Stomach smooth muscle (tissue), 2 donors: ENCODE measurements at regions not wholly inside any gene's neighbourhood (a gene's known extent, or its start where the extent isn't known, plus 50 kb on each side); places are given as distances from the start of the nearest gene placed in this dataset.

Experiments used
- H3K27ac ChIP-seq: one replicate; pipeline ENCODE4 v1.7.0; 2013; ENCODE audit warnings: mild to moderate bottlenecking, low read length, inconsistent platforms
- H3K27me3 ChIP-seq, 2 donors: one replicate each; pipeline ENCODE4 v1.7.0; 2013; ENCODE audit warnings: low read length in 2 of 2; ENCODE audit not compliant: insufficient read depth in 2 of 2, control insufficient read depth in 1 of 2
- H3K36me3 ChIP-seq, 2 donors: one replicate each; pipeline ENCODE4 v1.7.0; 2013; ENCODE audit warnings: low read length in 2 of 2; ENCODE audit not compliant: control insufficient read depth in 2 of 2, insufficient read depth in 2 of 2
- H3K4me1 ChIP-seq: one replicate; pipeline ENCODE4 v1.7.0; 2013; ENCODE audit warnings: low read length; ENCODE audit not compliant: control insufficient read depth, insufficient read depth
- H3K4me3 ChIP-seq, 2 donors: one replicate each; pipeline ENCODE4 v1.7.0; 2013; ENCODE audit warnings: low read length in 2 of 2
- H3K9ac ChIP-seq, 2 donors: one replicate each; pipeline ENCODE4 v1.7.0; 2013; ENCODE audit warnings: low read length in 2 of 2, mild to moderate bottlenecking in 1 of 2
- H3K9me3 ChIP-seq, 2 donors: one replicate each; pipeline ENCODE4 v1.7.0; 2013; ENCODE audit warnings: low read length in 2 of 2; ENCODE audit not compliant: control insufficient read depth in 2 of 2
- donor health status: healthy.
- donor health status: Pancreatic carcinoma.

DNA sequence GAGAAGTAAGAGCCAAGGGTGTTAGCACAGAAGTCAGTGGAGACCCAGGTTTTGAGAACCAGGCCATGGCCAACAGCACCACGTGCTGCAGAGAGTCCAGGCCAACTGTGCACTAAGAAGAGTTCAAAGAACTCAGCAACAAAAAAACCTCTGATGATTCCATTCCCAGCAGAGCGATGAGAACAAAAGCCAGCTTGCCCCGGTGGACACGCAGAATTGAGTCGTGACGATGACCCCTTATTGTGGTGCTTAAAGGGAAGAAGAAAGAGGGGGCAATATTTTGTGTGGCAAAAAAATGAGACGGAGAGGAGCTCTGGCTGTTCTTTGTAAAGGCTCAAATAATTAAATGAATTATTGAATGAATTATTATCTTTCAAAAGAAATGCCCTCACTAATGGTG is 468.3 kb upstream of the AUTS2 start:
- H3K36me3 ChIP-seq = no peaks in the 10 kb centered on the region
- H3K27me3 ChIP-seq = peaks cover 0 to 5% of the 10 kb centered on the region in 2 donors
- H3K4me1 ChIP-seq = no peaks in the 10 kb centered on the region
- H3K4me3 ChIP-seq = no peak overlapping the region
- H3K9ac ChIP-seq = no peak overlapping the region
- H3K9me3 ChIP-seq = peaks cover 0 to 7% of the 10 kb centered on the region in 2 donors
- no peak overlapping the region for H3K27ac ChIP-seq

DNA sequence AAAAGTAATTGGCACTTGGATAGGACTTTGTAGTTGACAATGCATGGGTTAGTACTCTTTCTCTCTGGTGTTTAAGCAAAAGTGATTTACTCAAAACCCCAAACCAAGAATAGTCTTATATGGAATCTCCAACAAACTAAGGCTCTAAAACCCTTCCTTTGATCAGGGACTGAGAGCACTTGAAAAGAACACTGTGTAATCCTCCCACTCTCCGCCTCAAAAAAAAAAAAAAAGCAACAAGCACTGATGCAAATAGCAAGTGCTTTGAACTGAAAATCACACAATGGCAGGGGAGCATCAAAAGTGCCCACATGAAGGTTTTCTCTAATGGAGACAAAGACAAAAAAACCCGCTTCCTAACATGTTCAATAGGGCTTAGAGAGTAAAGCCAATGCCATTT is 467.9 kb upstream of the AUTS2 start:
- Histone ChIP-seq H3K9ac (no peak overlapping the region), H3K4me3 (no peak overlapping the region), H3K27ac (no peak overlapping the region), H3K36me3 (no peaks in the 10 kb centered on the region), H3K27me3 (peaks cover 0 to 5% of the 10 kb centered on the region in 2 donors), H3K9me3 (peaks cover 0 to 7% of the 10 kb centered on the region in 2 donors), H3K4me1 (no peaks in the 10 kb centered on the region)

DNA sequence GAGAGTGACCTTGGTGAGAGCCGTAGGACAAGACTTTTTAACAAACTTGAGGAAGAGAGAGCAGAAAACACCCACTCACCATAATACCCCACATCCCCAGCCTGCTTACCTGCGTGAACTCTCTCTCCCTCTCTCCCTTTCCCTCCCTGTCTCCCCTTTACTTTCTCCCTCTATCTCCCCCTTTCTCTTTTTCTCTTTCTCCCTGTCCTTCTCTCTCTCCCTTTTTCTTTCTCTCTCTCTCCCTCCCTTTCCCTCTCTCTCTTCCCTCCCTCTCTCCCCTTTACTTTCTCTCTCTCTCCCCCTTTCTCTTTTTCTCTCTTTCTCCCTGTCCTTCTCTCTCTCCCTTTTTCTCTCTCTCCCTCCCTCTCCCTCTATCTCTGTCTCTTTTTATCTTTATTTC is 464.0 kb upstream of the AUTS2 start:
- Histone ChIP-seq H3K9ac (no peak overlapping the region), H3K9me3 (peaks cover 6 to 7% of the 10 kb centered on the region in 2 donors), H3K27ac (no peak overlapping the region), H3K4me1 (no peaks in the 10 kb centered on the region), H3K27me3 (peaks cover 0 to 5% of the 10 kb centered on the region in 2 donors), H3K4me3 (no peak overlapping the region), H3K36me3 (no peaks in the 10 kb centered on the region)

DNA sequence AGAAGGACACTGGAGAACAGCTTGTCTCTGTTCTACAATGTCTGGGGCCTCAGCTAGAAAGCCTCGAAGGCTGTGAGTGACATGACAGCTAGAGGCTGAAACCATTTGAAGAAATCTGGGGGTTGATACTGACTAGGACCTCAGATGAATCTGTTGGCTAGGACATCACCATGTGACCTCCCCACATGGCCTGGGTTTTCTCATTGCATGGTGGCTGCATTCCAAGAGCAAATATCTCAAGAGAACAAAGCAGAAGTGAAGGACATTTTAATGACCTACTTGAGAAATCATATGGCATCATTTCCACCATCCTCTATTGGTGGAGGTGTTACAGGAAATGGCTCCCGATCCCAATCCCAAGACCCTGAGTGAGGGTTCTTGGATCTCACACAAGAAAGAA is 450.6 kb upstream of the AUTS2 start:
- Histone ChIP-seq H3K4me1 (no peaks in the 10 kb centered on the region), H3K27me3 (no peaks in the 10 kb centered on the region), H3K36me3 (no peaks in the 10 kb centered on the region), H3K9me3 (peaks cover 0 to 2% of the 10 kb centered on the region in 2 donors), H3K9ac (no peak overlapping the region), H3K27ac (no peak overlapping the region), H3K4me3 (no peak overlapping the region)

DNA sequence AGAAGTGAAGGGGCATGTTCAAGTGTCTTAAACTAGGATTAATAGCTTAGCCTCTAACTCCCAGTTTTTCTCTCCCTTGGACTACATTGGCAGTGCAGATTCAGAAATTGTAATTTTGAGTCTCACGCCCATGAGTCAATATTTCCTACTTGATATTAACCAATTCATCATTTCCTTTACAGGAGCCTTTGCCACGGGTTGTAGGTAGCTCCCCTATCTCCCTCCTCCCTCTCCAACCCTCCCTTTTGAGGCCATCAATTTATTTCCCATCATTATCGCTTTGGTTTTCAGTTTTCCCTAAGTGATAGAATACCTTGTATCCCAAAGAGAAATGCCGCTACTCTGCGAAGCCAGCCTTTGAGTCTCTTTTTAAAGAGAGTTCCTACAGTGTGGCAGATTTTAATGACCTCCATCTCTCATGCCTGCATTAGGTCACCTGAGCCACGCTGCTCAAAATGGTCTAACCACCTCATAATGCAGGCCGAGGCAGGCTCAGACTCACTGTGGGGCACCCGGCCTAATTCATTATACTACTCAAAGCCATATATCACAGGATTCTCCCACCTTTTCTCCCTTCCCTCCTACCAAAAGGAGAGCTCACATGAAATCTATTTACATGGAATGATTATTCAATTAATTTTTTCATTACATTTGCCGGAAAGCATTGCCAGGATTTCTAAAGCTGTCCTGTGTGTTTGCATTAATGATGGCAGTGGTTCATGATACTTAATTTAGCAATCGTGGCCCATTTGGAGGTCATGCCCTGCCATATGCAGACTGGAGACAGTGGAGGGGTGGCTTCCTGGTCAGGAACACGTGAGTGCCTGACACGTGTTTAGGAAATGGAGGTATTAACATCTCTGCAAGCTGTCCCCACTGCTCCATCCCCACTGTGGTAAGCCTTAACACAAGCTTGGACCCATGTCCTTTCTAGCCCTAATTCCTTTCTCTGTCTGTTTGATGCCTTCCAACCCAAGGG is 448.2 kb upstream of the AUTS2 start:
- Histone ChIP-seq H3K4me1 (no peaks in the 10 kb centered on the region), H3K36me3 (no peaks in the 10 kb centered on the region), H3K27me3 (no peaks in the 10 kb centered on the region), H3K9ac (no peak overlapping the region), H3K27ac (no peak overlapping the region), H3K4me3 (no peak overlapping the region), H3K9me3 (peaks cover 0 to 2% of the 10 kb centered on the region in 2 donors)

DNA sequence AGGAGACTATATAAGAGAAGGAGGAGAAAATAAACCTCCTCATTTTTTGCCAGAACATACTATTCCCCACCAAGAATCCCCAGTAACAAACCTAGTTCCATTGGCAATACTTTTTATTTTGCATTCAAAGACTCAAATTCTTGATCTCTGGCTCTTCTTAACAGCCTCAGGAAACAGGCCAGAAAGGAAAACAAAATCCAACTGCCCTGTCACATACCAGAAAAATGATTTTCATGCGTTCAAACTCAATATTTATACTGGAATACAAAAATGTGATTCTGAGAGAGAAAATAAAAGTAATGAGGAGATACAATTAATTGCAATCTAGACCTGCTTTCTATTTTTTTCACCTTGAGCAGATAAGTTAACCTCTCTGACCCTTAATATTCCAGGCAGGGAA is 435.9 kb upstream of the AUTS2 start:
- H3K9ac ChIP-seq = no peak overlapping the region
- H3K36me3 ChIP-seq = no peaks in the 10 kb centered on the region
- no peak overlapping the region for H3K4me3 ChIP-seq
- H3K9me3 ChIP-seq = no peaks in the 10 kb centered on the region
- H3K27ac ChIP-seq = no peak overlapping the region
- H3K27me3 ChIP-seq = no peaks in the 10 kb centered on the region
- H3K4me1 ChIP-seq = peaks cover 3% of the 10 kb centered on the region

DNA sequence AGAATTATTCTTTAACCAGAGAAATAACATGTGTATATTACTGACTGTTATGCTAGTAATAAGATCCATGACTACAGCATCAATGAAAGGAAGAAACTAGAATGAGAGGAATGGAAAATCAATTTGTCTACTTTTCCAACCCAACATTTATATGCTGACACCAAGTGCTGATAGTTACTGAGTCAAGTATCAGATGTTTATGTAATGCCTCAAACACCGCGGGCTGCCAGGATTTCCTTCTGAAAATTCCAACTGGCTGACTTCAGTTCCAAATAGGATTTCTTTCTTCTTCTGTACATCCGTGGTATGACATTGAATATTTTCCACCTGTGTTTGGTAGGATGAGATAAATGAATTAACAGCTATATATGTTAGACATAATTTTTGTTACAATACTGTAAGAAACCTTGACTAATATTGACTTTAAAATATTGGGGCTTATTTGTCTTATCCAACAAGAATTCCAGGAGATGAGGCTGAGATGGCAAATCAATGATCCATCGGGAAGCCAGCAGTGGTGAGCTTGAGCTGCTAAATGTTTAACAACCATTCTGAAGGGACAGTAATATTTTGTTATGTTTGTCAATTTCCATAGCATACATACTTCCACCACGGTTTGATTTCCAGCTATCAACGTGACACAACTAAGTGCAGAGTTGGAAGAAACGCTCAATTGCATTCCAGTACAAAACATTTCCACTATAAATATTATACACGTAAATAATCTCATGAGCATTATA is 435.2 kb upstream of the AUTS2 start:
- H3K27ac ChIP-seq = no peak overlapping the region

DNA sequence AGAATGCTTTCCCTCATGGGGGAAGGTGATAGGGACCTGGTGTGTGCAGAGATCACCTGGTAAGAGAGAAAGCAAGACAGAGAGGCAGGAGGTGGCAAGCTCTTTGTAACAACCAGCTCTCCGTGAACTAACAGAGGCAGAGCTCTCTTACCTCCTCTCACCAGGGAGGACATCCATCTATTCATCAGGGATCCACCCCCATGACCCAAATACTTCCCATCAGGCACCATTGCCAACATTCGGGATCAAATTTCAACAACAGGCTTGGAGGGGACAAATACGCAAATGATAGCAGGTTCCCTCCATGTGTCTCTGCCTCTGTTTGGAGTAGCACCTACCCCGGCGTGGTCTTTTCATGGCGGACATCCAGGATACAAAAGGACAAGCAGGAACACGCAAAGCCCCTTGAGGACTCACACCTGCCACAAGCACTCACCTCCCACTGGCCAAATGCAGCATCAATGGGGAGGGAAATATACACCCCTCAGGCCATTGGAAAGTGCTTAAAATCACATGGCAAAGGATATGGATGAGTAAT is 431.2 kb upstream of the AUTS2 start:
- no peak overlapping the region for H3K4me3 ChIP-seq
- H3K27me3 ChIP-seq = no peaks in the 10 kb centered on the region
- peaks cover 3% of the 10 kb centered on the region for H3K4me1 ChIP-seq
- H3K9me3 ChIP-seq = no peaks in the 10 kb centered on the region
- no peak overlapping the region for H3K27ac ChIP-seq
- no peak overlapping the region for H3K9ac ChIP-seq
- no peaks in the 10 kb centered on the region for H3K36me3 ChIP-seq

More for the DNA sequence above, 435.2 kb upstream of the AUTS2 start:
- Histone ChIP-seq H3K36me3 (no peaks in the 10 kb centered on the region), H3K9ac (no peak overlapping the region), H3K4me3 (no peak overlapping the region), H3K9me3 (no peaks in the 10 kb centered on the region), H3K27me3 (no peaks in the 10 kb centered on the region), H3K4me1 (peaks cover 3% of the 10 kb centered on the region)

DNA sequence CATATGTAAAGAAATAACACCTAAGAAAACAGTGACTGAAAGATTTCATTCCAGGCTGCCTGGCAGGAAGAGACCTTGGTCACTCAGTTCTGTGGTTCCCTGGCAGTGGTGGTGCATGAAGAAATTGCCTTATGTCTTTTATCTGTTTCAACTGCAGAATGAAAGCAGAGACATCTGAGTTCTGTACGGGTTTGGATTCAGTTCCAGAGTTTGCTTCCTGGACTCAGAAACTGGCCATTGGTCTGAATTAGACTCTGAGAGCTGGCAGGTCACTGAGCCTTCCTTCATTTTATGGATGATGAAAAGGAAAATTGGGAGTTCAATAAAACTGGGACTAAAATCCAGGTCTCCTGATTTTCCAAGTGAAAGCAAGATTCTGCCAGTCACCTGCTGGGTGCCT is 428.9 kb upstream of the AUTS2 start:
- H3K9ac ChIP-seq = no peak overlapping the region
- no peak overlapping the region for H3K27ac ChIP-seq
- H3K4me3 ChIP-seq = no peak overlapping the region
- H3K9me3 ChIP-seq = no peaks in the 10 kb centered on the region
- no peaks in the 10 kb centered on the region for H3K27me3 ChIP-seq
- H3K36me3 ChIP-seq = no peaks in the 10 kb centered on the region
- peaks cover 4% of the 10 kb centered on the region for H3K4me1 ChIP-seq

DNA sequence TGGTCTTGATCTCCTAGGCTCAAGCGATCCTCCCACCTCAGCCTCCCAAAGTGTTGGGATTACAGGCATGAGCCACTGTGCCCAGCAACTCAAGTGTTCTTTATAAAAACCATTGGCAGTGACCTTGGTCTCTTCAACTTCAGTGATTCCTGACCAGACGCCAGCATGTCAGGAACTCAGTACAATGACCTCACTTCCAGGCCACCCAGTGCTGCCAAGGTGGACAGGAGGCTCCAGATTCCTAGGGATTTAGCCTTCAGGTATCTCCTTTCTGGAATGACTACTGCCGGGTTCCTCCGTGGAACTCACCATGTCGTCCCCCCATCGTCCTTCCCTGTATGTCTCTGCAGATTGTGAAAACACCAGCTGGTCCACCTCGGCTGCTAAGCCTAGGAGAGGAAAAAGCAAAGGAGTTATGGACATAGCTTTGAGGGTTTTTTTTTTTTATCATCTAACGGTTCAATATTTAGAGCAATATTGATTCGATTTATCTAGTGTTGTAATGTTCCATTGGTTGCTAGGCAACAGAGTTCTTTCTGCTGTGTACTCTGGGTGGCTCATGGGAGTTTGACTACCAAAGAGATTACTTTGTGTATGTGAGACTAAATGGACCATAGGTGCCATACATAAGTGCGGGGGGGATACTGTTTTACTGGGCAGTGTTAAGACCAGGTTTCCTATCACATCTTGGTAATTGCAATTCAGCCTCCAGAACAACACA is 425.8 kb upstream of the AUTS2 start:
- Histone ChIP-seq H3K4me3 (no peak overlapping the region), H3K9me3 (no peaks in the 10 kb centered on the region), H3K36me3 (no peaks in the 10 kb centered on the region), H3K4me1 (peaks cover 12% of the 10 kb centered on the region), H3K27ac (no peak overlapping the region), H3K9ac (no peak overlapping the region), H3K27me3 (no peaks in the 10 kb centered on the region)
